Cardiac muscle cell (in vitro differentiated cells and primary cell): ENCODE measurements at regions not wholly inside any gene's neighbourhood (a gene's known extent, or its start where the extent isn't known, plus 50 kb on each side); places are given as distances from the start of the nearest gene placed in this dataset.
"Not testable (repeated sequence)": the region's sequence is repeated elsewhere in the genome, so short reads cannot be mapped to it uniquely, and the experiment has no call there.

ENCODE experiments used
- DNase-seq, 2 donors: peaks; one replicate each; pipeline versions ENCODE4 v3.0.0 to v3.0.0-alpha.2; 2010 to 2017; ENCODE audit warnings: low read depth in 1 of 2, low spot score in 1 of 2
- H3K27ac ChIP-seq: fragments of 200-600 bp; sonication (generic); 2 replicates; pipeline ENCODE4 v1.5.1; 2016
- H3K27me3 ChIP-seq: fragments of 200-600 bp; sonication (generic); 2 replicates; pipeline ENCODE4 v1.6.0; 2016; ENCODE audit warnings: control low read depth
- H3K36me3 ChIP-seq: fragments of 200-600 bp; sonication (generic); 2 replicates; pipeline ENCODE4 v1.5.1; 2016; ENCODE audit warnings: control low read depth
- H3K4me1 ChIP-seq: fragments of 200-600 bp; sonication (generic); 2 replicates; pipeline ENCODE4 v1.8.1; 2017; ENCODE audit warnings: low read depth, mild to moderate bottlenecking, mixed run types
- H3K4me3 ChIP-seq: fragments of 200-600 bp; sonication (generic); 2 replicates; pipeline ENCODE4 v1.5.1; 2016; ENCODE audit warnings: mild to moderate bottlenecking
- H3K9me3 ChIP-seq: fragments of 200-600 bp; sonication (generic); 2 replicates; pipeline ENCODE4 v1.5.1; 2017; ENCODE audit warnings: low read depth, mild to moderate bottlenecking, control low read depth
- TF ChIP-seq, protein P1 (sequence below): IDR thresholded peaks from 2 replicates; pipeline ENCODE4 v1.5.1; 2012; ENCODE audit warnings: low read depth, mild to moderate bottlenecking, low read length

- no peak overlapping the region for H3K27ac ChIP-seq
- peak in 1 of 2 donors; percentile 18 for DNase-seq
- H3K4me3 ChIP-seq = no peak overlapping the region
- no peaks in the 10 kb centered on the region for H3K4me1 ChIP-seq
- TF ChIP-seq, protein P1, sequence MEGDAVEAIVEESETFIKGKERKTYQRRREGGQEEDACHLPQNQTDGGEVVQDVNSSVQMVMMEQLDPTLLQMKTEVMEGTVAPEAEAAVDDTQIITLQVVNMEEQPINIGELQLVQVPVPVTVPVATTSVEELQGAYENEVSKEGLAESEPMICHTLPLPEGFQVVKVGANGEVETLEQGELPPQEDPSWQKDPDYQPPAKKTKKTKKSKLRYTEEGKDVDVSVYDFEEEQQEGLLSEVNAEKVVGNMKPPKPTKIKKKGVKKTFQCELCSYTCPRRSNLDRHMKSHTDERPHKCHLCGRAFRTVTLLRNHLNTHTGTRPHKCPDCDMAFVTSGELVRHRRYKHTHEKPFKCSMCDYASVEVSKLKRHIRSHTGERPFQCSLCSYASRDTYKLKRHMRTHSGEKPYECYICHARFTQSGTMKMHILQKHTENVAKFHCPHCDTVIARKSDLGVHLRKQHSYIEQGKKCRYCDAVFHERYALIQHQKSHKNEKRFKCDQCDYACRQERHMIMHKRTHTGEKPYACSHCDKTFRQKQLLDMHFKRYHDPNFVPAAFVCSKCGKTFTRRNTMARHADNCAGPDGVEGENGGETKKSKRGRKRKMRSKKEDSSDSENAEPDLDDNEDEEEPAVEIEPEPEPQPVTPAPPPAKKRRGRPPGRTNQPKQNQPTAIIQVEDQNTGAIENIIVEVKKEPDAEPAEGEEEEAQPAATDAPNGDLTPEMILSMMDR = no peak
- no peaks in the 10 kb centered on the region for H3K27me3 ChIP-seq
- no peaks in the 10 kb centered on the region for H3K9me3 ChIP-seq
- H3K36me3 ChIP-seq = no peaks in the 10 kb centered on the region
Observed at GRCh38 chr9:2389404-2389803, 232.2 kb upstream of the VLDLR start.

GRCh38 chr9:2390028-2390427 is 231.6 kb upstream of the VLDLR start:
- TF ChIP-seq, protein P1 = no peak
- DNase-seq = no peak
- H3K27ac ChIP-seq = no peak overlapping the region
- no peak overlapping the region for H3K4me3 ChIP-seq
- no peaks in the 10 kb centered on the region for H3K36me3 ChIP-seq
- no peaks in the 10 kb centered on the region for H3K4me1 ChIP-seq
- H3K27me3 ChIP-seq = no peaks in the 10 kb centered on the region
- no peaks in the 10 kb centered on the region for H3K9me3 ChIP-seq

DNA sequence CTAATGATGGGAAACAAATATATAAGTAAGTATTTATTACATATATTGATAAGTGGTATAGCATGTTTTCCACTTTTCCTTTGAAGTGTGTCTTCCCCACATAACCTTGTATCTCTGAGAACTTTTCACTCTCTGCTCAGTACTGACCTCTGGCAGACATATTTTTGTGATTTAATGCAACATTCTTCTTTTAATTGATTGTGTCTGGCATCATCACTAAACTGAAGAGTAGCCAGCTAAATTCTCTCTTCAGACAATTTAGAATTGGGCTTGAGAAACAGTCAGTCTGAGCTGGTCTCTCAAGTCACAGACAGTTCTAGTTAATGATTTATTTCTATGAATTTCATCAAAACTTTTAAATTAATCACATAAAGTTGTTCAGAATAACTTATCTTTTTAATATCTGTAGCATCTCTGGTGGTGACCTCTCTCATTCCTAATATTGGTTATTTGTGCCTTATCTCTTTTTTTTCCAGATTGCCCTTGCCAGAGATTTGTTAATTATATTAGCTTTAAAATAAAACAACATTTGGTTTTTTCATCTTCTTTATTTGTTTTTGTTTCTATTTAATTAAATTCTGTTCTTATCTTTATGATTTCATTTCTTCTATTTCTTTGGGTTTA is 230.0 kb upstream of the VLDLR start:
- not testable (repeated sequence) for H3K27ac ChIP-seq, H3K4me1 ChIP-seq, H3K36me3 ChIP-seq, H3K27me3 ChIP-seq, H3K4me3 ChIP-seq, H3K9me3 ChIP-seq, DNase-seq

- H3K4me1 ChIP-seq, DNase-seq, H3K36me3 ChIP-seq, H3K4me3 ChIP-seq, H3K27ac ChIP-seq, H3K9me3 ChIP-seq, H3K27me3 ChIP-seq: not testable (repeated sequence)
Observed at GRCh38 chr9:2394087-2394741, 227.4 kb upstream of the VLDLR start.

DNA sequence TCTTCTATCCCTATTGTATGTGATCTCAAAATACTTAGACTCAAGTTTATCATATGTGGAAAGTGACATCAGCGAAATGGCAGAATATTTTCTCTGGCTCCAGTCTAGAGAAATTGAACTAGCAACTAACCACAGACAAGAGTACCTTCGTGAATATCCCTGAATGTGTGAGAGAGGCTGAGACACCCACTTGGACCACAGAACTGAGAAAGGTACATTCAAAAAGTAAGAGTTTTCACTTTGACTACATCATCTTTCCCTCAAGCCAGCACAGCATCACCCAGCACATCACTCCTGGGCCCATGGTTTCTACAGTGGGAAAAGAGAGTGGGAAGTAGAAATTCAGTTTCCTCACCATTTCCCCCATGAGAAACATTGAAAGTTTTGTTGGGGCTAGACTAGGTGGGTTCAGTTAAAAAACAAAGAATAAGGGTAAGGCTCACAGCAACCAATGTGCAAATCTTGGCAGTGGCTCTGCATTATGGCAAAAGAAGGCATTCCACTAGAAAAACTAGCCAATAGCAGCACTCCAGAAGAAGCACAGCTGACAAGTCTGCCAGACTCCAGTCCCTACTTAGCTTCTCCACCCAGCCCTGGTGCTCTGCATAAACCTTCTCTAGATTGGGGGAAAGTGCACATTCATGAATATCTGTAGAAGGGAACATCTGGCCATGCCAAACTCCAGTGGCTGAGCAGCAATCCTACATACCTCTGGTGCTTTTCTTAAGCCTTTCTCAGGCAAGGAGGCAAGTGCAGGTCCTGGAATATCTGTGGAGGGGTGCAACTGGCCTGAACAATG is 225.6 kb upstream of the VLDLR start:
- TF ChIP-seq, protein P1 = no peak
- no peak overlapping the region for H3K27ac ChIP-seq
- DNase-seq = peak in 1 of 2 donors; percentile 13
- H3K4me1 ChIP-seq = no peaks in the 10 kb centered on the region
- no peak overlapping the region for H3K4me3 ChIP-seq
- H3K9me3 ChIP-seq = no peaks in the 10 kb centered on the region
- H3K27me3 ChIP-seq = no peaks in the 10 kb centered on the region
- H3K36me3 ChIP-seq = no peaks in the 10 kb centered on the region

- no peak for DNase-seq
- H3K9me3 ChIP-seq = no peaks in the 10 kb centered on the region
- no peak overlapping the region for H3K4me3 ChIP-seq
- no peaks in the 10 kb centered on the region for H3K36me3 ChIP-seq
- no peaks in the 10 kb centered on the region for H3K4me1 ChIP-seq
- no peak overlapping the region for H3K27ac ChIP-seq
- H3K27me3 ChIP-seq = no peaks in the 10 kb centered on the region
- TF ChIP-seq, protein P1 = no peak
Observed at GRCh38 chr9:2396622-2397285, 224.8 kb upstream of the VLDLR start.

GRCh38 chr9:2397875-2398274 is 223.7 kb upstream of the VLDLR start:
- not testable (repeated sequence) for H3K27me3 ChIP-seq, H3K4me3 ChIP-seq, H3K9me3 ChIP-seq, DNase-seq, H3K4me1 ChIP-seq, H3K36me3 ChIP-seq, H3K27ac ChIP-seq

DNA sequence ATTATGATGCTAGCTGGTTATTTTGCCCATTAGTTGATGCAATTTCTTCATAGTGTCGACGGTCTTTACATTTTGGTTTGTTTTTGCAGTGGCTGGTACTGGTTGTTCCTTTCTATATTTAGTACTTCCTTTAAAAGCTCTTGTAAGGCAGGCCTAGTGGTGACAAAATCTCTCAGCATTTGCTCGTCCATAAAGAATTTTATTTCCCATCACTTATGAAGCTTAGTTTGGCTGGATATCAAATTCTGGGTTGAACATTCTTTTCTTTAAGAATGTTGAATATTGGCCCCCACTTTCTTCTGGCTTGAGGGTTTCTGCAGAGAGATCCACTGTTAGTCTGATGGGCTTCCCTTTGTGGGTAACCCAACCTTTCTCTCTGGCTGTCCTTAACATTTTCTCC is 219.8 kb upstream of the VLDLR start:
- H3K36me3 ChIP-seq, H3K9me3 ChIP-seq, H3K4me3 ChIP-seq, H3K27ac ChIP-seq, H3K27me3 ChIP-seq, DNase-seq, H3K4me1 ChIP-seq: not testable (repeated sequence)
